GM12878 (cell line): ENCODE measurements at regions not wholly inside any gene's neighbourhood (a gene's known extent, or its start where the extent isn't known, plus 50 kb on each side); places are given as distances from the start of the nearest gene placed in this dataset.
A peak's percentile ranks its signal among the peaks of the same experiment; 100 is the strongest.

Source experiments
- ATAC-seq: fragments of 200-7000 bp; cut with Tn5 transposase; 3 replicates; pipeline ENCODE4 v1.9.1; 2020; ENCODE audit warnings: mild to moderate bottlenecking, moderate library complexity
- BruUV-seq: library from RNA; stranded (reverse); fragments of 400-500 nt; replicated peaks from 2 replicates; lab custom pipeline; 2021; lab: Mats Ljungman, UMichigan
- CTCF ChIA-PET: fragments of 300-600 bp; sonication (Branson Sonifier 250); formaldehyde crosslinking; extraction: SDS; loops from one replicate; lab custom pipeline; 2021; ENCODE audit warnings: inconsistent platforms; lab: Yijun Ruan, JAX
- POLR2A ChIA-PET: fragments of 350-600 bp; formaldehyde crosslinking; extraction: SDS; loops from one replicate; lab custom pipeline; 2021; ENCODE audit warnings: inconsistent platforms; lab: Charles Lee
- RAD21 ChIA-PET: fragments of 300-600 bp; sonication (Branson Sonifier 250); formaldehyde crosslinking; loops from one replicate; lab custom pipeline; 2023; ENCODE audit warnings: antibody characterized with exemption; ENCODE audit not compliant: unreplicated experiment; lab: Charles Lee
- SMC1A ChIA-PET: fragments of 300-600 bp; sonication (Branson Sonifier 250); formaldehyde crosslinking; loops from one replicate; lab custom pipeline; 2023; ENCODE audit not compliant: unreplicated experiment, uncharacterized antibody; lab: Charles Lee
- DNase-seq: peaks from one replicate; pipeline ENCODE4 v3.0.0-alpha.2; 2011; ENCODE audit warnings: low read depth, low spot score
- FAIRE-seq: peaks from 3 replicates; lab custom pipeline; 2011; peaks lifted over from hg19 to GRCh38; lab: Jason Lieb, UNC
- H2AFZ ChIP-seq: 2 replicates; pipeline ENCODE4 v1.6.0; 2011; ENCODE audit warnings: low read depth, low read length, control low read depth; ENCODE audit not compliant: control insufficient read depth
- H3K27ac ChIP-seq: 2 replicates; pipeline ENCODE4 v1.5.1; 2011; ENCODE audit warnings: control low read depth; ENCODE audit not compliant: control insufficient read depth, insufficient read depth
- H3K27me3 ChIP-seq, 2 experiments: replicated peaks in 1 of 2; 2 replicates each; pipeline versions ENCODE4 v1.6.0 to v1.6.1; 2011; ENCODE audit warnings: low read length in 1 of 2; ENCODE audit not compliant: control insufficient read depth in 2 of 2, insufficient read depth in 2 of 2
- H3K36me3 ChIP-seq, 2 experiments: 2 replicates each; pipeline ENCODE4 v1.5.1; 2011; ENCODE audit warnings: low read length in 1 of 2; ENCODE audit not compliant: control insufficient read depth in 2 of 2, insufficient read depth in 2 of 2
- H3K4me1 ChIP-seq: 2 replicates; pipeline ENCODE4 v1.6.1; 2011; ENCODE audit warnings: mild to moderate bottlenecking, low read length, moderate library complexity, mixed read lengths; ENCODE audit not compliant: control insufficient read depth, insufficient read depth
- H3K4me2 ChIP-seq: 2 replicates; pipeline ENCODE4 v1.6.0; 2011; ENCODE audit warnings: control low read depth; ENCODE audit not compliant: control insufficient read depth, insufficient read depth
- H3K4me3 ChIP-seq: fragments of 200-600 bp; sonication (generic); 2 replicates; pipeline ENCODE4 v1.5.1; 2016
- H3K79me2 ChIP-seq: 2 replicates; pipeline ENCODE4 v1.6.0; 2011; ENCODE audit warnings: low read length; ENCODE audit not compliant: control insufficient read depth, insufficient read depth
- H3K9ac ChIP-seq: 2 replicates; pipeline ENCODE4 v1.8.0; 2011; ENCODE audit warnings: low read length, control low read depth, mixed read lengths; ENCODE audit not compliant: control insufficient read depth, insufficient read depth
- H3K9me3 ChIP-seq: replicated peaks from 3 replicates; pipeline ENCODE4 v1.5.1; 2011; ENCODE audit warnings: mild to moderate bottlenecking, low read length; ENCODE audit not compliant: control insufficient read depth, insufficient read depth
- H4K20me1 ChIP-seq: 2 replicates; pipeline ENCODE4 v1.6.0; 2011; ENCODE audit not compliant: control insufficient read depth, insufficient read depth
- CHD1 ChIP-seq: IDR thresholded peaks from 2 replicates; pipeline ENCODE4 v1.6.1; 2012; ENCODE audit warnings: low read depth, low read length, improper control_type of control experiment
- KLF5 ChIP-seq: fragments of 450-650 bp; IDR thresholded peaks from 2 replicates; pipeline ENCODE4 v1.6.1; 2014; ENCODE audit warnings: mild to moderate bottlenecking; ENCODE audit not compliant: partially characterized antibody
- NFYB ChIP-seq: IDR thresholded peaks from 2 replicates; pipeline ENCODE4 v1.6.1; 2011; ENCODE audit warnings: low read depth, mild to moderate bottlenecking, low read length, improper control_type of control experiment, moderate library complexity; ENCODE audit not compliant: insufficient read depth
- POLR2AphosphoS2 ChIP-seq: IDR thresholded peaks from 2 replicates; pipeline ENCODE4 v1.6.1; 2011; ENCODE audit warnings: low read depth, mild to moderate bottlenecking, low read length, improper control_type of control experiment, moderate library complexity
- RAD51 ChIP-seq: fragments of 450-650 bp; IDR thresholded peaks from 2 replicates; pipeline ENCODE4 v1.6.1; 2016; ENCODE audit warnings: moderate library complexity, mild to moderate bottlenecking, inconsistent platforms
- RB1 ChIP-seq: fragments of 450-650 bp; formaldehyde crosslinking; IDR thresholded peaks from 2 replicates; pipeline ENCODE4 v1.6.1; 2017; ENCODE audit warnings: mild to moderate bottlenecking, borderline replicate concordance
- RBBP5 ChIP-seq: fragments of 200-600 bp; sonication (generic); conservative IDR thresholded peaks from 2 replicates; pipeline ENCODE4 v1.6.1; 2016
- SP1 ChIP-seq: IDR thresholded peaks from one replicate; pipeline ENCODE4 v1.6.1; 2011; ENCODE audit warnings: low read depth, low read length
- SRF ChIP-seq, 2 experiments: IDR thresholded peaks; 2 replicates each; pipeline ENCODE4 v1.6.1; 2011; ENCODE audit warnings: low read depth in 2 of 2, low read length in 2 of 2, mild to moderate bottlenecking in 1 of 2, moderate library complexity in 1 of 2
- STAT1 ChIP-seq: fragments of 450-650 bp; conservative IDR thresholded peaks from 2 replicates; pipeline ENCODE4 v1.6.1; 2014; ENCODE audit warnings: antibody characterized with exemption, mild to moderate bottlenecking
- SUZ12 ChIP-seq: fragments of 200-600 bp; sonication (generic); IDR thresholded peaks from one replicate; pipeline ENCODE4 v1.6.1; 2018; ENCODE audit warnings: antibody characterized with exemption, mild to moderate bottlenecking; ENCODE audit not compliant: unreplicated experiment
- WGBS: methylation state at CpG from one replicate; pipeline ENCODE4 v1.1.6; 2016; ENCODE audit warnings: low lambda C conversion rate; ENCODE audit not compliant: insufficient replicate concordance, insufficient coverage; ENCODE audit errors: missing lambda C conversion rate; 5-methylcytosine and 5-hydroxymethylcytosine counted together
- in situ Hi-C: fragments of 300-500 bp; cut with MboI; formaldehyde crosslinking; loops from 9 replicates; pipeline ENCODE4 v1.14.3; 2018; ENCODE audit warnings: mixed read lengths
- intact Hi-C: fragments of 100-400 bp; cut with micrococcal nuclease; formaldehyde crosslinking; loops from one replicate; pipeline ENCODE4 v1.14.2; 2022; ENCODE audit not compliant: unreplicated experiment
- TF ChIP-seq, protein P1 (sequence below): fragments of 450-650 bp; IDR thresholded peaks from 2 replicates; pipeline ENCODE4 v1.6.1; 2017; ENCODE audit warnings: mild to moderate bottlenecking
- TF ChIP-seq, protein P2 (sequence below): IDR thresholded peaks from 2 replicates; pipeline ENCODE4 v1.6.1; 2012; ENCODE audit warnings: low read depth, low read length, improper control_type of control experiment
- TF ChIP-seq, protein P3 (sequence below): IDR thresholded peaks from 2 replicates; pipeline ENCODE4 v1.6.1; 2012; ENCODE audit warnings: improper control_type of control experiment, low read depth, low read length; ENCODE audit not compliant: insufficient replicate concordance
- TF ChIP-seq, protein P4 (sequence below): fragments of 450-650 bp; IDR thresholded peaks from 2 replicates; pipeline ENCODE4 v1.6.1; 2017; ENCODE audit warnings: low read depth, mild to moderate bottlenecking, moderate library complexity

DNA sequence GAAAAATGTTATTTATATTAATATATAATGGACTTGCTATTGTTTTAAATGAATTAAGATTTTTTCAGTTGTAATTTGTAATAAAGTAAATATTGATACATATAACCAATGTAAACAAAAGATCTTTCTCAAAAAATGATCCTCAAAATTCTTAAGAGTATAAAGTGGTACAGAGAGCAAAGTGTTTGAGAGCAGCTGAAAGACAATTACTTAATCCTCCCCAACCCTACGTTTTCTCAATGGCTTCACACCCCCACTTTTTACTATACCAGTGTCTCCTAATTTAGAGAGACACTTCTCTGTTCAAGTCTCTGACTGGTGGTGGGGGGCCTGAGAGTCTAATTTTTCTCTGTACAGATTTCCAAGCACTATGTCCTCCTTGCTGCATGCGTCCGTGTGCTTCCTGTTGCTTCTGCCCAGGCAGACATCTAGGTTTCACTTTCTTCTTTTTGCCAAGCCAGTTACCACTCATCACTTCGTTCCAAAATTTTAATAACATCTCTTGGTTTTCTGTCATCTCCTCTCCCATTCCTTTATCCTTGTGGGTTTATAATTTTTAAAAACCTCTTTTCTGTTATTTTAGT is 276.3 kb upstream of the DNAJC19 start:
- ChIA-PET SMC1A (no interaction called here), POLR2A (no interaction called here), RAD21 (no interaction called here), CTCF (interaction anchor here (0.5 to 1.3 kb wide), 2 partner anchors 17 to 19 kb away, joined by 3 read pairs; no protein-coding TSS in a partner anchor)
- Histone ChIP-seq H3K4me2 (peak overlapping the region; percentile 12; the same call in 1 of the 2 replicates), H2AFZ (peak overlapping the region; percentile 2), H3K27ac (no peak overlapping the region), H3K9ac (no peak overlapping the region), H4K20me1 (no peaks in the 10 kb centered on the region), H3K79me2 (no peaks in the 10 kb centered on the region), H3K4me1 (no peaks in the 10 kb centered on the region), H3K27me3 (no peaks in the 10 kb centered on the region), H3K4me3 (peak overlapping the region; percentile 40; the same call in 1 of the 2 replicates), H3K36me3 (no peaks in the 10 kb centered on the region), H3K9me3 (no peaks in the 10 kb centered on the region)
- no peak for FAIRE-seq
- WGBS = 2% methylated on average over 4 of the region's 4 CpGs
- in situ Hi-C loops (no loop called here), intact Hi-C loops (no loop called here)
- ATAC-seq = peak; percentile 78
- DNase-seq = no peak
- no TSS peak for BruUV-seq
- TF ChIP-seq, protein P1, sequence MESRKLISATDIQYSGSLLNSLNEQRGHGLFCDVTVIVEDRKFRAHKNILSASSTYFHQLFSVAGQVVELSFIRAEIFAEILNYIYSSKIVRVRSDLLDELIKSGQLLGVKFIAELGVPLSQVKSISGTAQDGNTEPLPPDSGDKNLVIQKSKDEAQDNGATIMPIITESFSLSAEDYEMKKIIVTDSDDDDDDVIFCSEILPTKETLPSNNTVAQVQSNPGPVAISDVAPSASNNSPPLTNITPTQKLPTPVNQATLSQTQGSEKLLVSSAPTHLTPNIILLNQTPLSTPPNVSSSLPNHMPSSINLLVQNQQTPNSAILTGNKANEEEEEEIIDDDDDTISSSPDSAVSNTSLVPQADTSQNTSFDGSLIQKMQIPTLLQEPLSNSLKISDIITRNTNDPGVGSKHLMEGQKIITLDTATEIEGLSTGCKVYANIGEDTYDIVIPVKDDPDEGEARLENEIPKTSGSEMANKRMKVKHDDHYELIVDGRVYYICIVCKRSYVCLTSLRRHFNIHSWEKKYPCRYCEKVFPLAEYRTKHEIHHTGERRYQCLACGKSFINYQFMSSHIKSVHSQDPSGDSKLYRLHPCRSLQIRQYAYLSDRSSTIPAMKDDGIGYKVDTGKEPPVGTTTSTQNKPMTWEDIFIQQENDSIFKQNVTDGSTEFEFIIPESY = no peak
- TF ChIP-seq RAD51 = no peak
- no peak for TF ChIP-seq RBBP5
- TF ChIP-seq, protein P2, sequence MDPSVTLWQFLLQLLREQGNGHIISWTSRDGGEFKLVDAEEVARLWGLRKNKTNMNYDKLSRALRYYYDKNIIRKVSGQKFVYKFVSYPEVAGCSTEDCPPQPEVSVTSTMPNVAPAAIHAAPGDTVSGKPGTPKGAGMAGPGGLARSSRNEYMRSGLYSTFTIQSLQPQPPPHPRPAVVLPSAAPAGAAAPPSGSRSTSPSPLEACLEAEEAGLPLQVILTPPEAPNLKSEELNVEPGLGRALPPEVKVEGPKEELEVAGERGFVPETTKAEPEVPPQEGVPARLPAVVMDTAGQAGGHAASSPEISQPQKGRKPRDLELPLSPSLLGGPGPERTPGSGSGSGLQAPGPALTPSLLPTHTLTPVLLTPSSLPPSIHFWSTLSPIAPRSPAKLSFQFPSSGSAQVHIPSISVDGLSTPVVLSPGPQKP = no peak
- TF ChIP-seq STAT1 = no peak
- TF ChIP-seq, protein P3, sequence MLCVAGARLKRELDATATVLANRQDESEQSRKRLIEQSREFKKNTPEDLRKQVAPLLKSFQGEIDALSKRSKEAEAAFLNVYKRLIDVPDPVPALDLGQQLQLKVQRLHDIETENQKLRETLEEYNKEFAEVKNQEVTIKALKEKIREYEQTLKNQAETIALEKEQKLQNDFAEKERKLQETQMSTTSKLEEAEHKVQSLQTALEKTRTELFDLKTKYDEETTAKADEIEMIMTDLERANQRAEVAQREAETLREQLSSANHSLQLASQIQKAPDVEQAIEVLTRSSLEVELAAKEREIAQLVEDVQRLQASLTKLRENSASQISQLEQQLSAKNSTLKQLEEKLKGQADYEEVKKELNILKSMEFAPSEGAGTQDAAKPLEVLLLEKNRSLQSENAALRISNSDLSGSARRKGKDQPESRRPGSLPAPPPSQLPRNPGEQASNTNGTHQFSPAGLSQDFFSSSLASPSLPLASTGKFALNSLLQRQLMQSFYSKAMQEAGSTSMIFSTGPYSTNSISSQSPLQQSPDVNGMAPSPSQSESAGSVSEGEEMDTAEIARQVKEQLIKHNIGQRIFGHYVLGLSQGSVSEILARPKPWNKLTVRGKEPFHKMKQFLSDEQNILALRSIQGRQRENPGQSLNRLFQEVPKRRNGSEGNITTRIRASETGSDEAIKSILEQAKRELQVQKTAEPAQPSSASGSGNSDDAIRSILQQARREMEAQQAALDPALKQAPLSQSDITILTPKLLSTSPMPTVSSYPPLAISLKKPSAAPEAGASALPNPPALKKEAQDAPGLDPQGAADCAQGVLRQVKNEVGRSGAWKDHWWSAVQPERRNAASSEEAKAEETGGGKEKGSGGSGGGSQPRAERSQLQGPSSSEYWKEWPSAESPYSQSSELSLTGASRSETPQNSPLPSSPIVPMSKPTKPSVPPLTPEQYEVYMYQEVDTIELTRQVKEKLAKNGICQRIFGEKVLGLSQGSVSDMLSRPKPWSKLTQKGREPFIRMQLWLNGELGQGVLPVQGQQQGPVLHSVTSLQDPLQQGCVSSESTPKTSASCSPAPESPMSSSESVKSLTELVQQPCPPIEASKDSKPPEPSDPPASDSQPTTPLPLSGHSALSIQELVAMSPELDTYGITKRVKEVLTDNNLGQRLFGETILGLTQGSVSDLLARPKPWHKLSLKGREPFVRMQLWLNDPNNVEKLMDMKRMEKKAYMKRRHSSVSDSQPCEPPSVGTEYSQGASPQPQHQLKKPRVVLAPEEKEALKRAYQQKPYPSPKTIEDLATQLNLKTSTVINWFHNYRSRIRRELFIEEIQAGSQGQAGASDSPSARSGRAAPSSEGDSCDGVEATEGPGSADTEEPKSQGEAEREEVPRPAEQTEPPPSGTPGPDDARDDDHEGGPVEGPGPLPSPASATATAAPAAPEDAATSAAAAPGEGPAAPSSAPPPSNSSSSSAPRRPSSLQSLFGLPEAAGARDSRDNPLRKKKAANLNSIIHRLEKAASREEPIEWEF = no peak
- TF ChIP-seq POLR2AphosphoS2 = no peak
- TF ChIP-seq, protein P4, sequence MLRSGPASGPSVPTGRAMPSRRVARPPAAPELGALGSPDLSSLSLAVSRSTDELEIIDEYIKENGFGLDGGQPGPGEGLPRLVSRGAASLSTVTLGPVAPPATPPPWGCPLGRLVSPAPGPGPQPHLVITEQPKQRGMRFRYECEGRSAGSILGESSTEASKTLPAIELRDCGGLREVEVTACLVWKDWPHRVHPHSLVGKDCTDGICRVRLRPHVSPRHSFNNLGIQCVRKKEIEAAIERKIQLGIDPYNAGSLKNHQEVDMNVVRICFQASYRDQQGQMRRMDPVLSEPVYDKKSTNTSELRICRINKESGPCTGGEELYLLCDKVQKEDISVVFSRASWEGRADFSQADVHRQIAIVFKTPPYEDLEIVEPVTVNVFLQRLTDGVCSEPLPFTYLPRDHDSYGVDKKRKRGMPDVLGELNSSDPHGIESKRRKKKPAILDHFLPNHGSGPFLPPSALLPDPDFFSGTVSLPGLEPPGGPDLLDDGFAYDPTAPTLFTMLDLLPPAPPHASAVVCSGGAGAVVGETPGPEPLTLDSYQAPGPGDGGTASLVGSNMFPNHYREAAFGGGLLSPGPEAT = no peak
- TF ChIP-seq SUZ12 = no peak
- TF ChIP-seq SRF (IDR thresholded peaks at IDR 0.05; ENCODE audit: low read depth in 2 of 2, low read length in 2 of 2) = no peak
- TF ChIP-seq CHD1 = no peak
- TF ChIP-seq SP1 = no peak
- no peak for TF ChIP-seq NFYB
- no peak for TF ChIP-seq RB1
- no peak for TF ChIP-seq KLF5
